ENCODE measurements at regions not wholly inside any gene's neighbourhood (a gene's known extent, or its start where the extent isn't known, plus 50 kb on each side); places are given as distances from the start of the nearest gene placed in this dataset.
"Not testable (repeated sequence)": the region's sequence is repeated elsewhere in the genome, so short reads cannot be mapped to it uniquely, and the experiment has no call there.

GRCh38 chr2:102871707-102872106 lies 109.9 kb downstream of the TMEM182 start:
- no peak for DNase-seq

- DNase-seq = no peak
These were observed 110.6 kb downstream of the TMEM182 start for GRCh38 chr2:102872388-102872787.

- not testable (repeated sequence) for DNase-seq
These were observed 117.7 kb downstream of the TMEM182 start for GRCh38 chr2:102879513-102879912.

GRCh38 chr2:102880731-102881130 lies 118.9 kb downstream of the TMEM182 start:
- no peak for DNase-seq

GRCh38 chr2:102886216-102886893 lies 124.5 kb downstream of the TMEM182 start:
- DNase-seq = no peak

GRCh38 chr2:102888514-102888913 lies 126.7 kb downstream of the TMEM182 start:
- DNase-seq = no peak

- peak; percentile 27 for DNase-seq
These were observed 129.5 kb downstream of the TMEM182 start for GRCh38 chr2:102891296-102891695.

GRCh38 chr2:102892698-102893310 lies 131.0 kb downstream of the TMEM182 start:
- no peak for DNase-seq

- DNase-seq = no peak
These were observed 132.0 kb downstream of the TMEM182 start for GRCh38 chr2:102893870-102894269.

- DNase-seq = no peak
These were observed 133.5 kb downstream of the TMEM182 start for GRCh38 chr2:102895376-102895775.

- DNase-seq = not testable (repeated sequence)
These were observed 147.4 kb downstream of the TMEM182 start for GRCh38 chr2:102909240-102909639.

- DNase-seq = no peak
These were observed 148.9 kb downstream of the TMEM182 start for GRCh38 chr2:102910724-102911123.

- DNase-seq = no peak
These were observed 153.3 kb downstream of the TMEM182 start for GRCh38 chr2:102915128-102915527.

GRCh38 chr2:102922321-102922720 lies 160.5 kb downstream of the TMEM182 start:
- no peak for DNase-seq

- DNase-seq = no peak
These were observed 163.2 kb downstream of the TMEM182 start for GRCh38 chr2:102925003-102925402.

GRCh38 chr2:102927854-102928267 lies 166.0 kb downstream of the TMEM182 start:
- DNase-seq = no peak

- no peak for DNase-seq
These were observed 167.9 kb downstream of the TMEM182 start for GRCh38 chr2:102929721-102930120.

- no peak for DNase-seq
These were observed 170.7 kb downstream of the TMEM182 start for GRCh38 chr2:102932501-102932900.

- no peak for DNase-seq
These were observed 177.4 kb downstream of the TMEM182 start for GRCh38 chr2:102939207-102939606.

GRCh38 chr2:102940684-102941083 lies 178.9 kb downstream of the TMEM182 start:
- no peak for DNase-seq

- no peak for DNase-seq
These were observed 180.3 kb downstream of the TMEM182 start for GRCh38 chr2:102942107-102942506.

- DNase-seq = no peak
These were observed 181.4 kb downstream of the TMEM182 start for GRCh38 chr2:102943251-102943650.

- no peak for DNase-seq
These were observed 188.6 kb downstream of the TMEM182 start for GRCh38 chr2:102950371-102950946.

GRCh38 chr2:102951249-102951648 lies 189.4 kb downstream of the TMEM182 start:
- DNase-seq = no peak

Measured in right hindlimb (tissue), 1 donor.